ENCODE measurements at regions not wholly inside any gene's neighbourhood (a gene's known extent, or its start where the extent isn't known, plus 50 kb on each side); places are given as distances from the start of the nearest gene placed in this dataset.
"Not testable (repeated sequence)": the region's sequence is repeated elsewhere in the genome, so short reads cannot be mapped to it uniquely, and the experiment has no call there.

DNA sequence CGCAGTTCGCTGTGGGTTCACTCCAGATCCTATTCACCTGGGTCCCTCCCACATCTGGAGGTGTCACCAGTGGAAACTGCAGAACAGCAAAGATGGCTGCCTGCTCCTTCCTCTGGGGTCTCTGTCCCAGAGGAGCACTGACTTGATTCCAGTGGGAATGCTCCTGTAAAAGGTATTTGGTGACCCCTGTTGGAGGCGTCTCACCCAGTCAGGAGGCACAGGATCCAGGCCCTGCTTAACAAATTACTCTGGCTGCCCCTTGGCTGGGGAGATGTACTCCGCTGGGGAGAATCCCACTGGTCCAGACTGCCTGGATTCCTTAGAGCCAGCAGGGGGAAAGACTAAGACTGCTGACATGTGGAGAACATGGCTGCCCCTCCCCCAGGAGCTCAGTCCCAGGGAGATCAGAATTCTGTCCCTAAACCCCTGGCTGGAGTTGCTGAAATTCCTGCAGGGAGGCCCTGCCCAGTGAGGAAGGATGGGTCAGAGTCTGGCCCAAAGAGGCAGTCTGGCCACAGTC lies 483.0 kb downstream of the CBLN4 start:
- DNase-seq, result no peak

- DNase-seq, result not testable (repeated sequence)
Measured at GRCh38 chr20:55517584-55517983, 487.7 kb downstream of the CBLN4 start.

- no peak for DNase-seq
Measured at GRCh38 chr20:55515832-55516231, 489.5 kb downstream of the CBLN4 start.

GRCh38 chr20:55514531-55514930 lies 490.8 kb downstream of the CBLN4 start:
- no peak for DNase-seq

DNA sequence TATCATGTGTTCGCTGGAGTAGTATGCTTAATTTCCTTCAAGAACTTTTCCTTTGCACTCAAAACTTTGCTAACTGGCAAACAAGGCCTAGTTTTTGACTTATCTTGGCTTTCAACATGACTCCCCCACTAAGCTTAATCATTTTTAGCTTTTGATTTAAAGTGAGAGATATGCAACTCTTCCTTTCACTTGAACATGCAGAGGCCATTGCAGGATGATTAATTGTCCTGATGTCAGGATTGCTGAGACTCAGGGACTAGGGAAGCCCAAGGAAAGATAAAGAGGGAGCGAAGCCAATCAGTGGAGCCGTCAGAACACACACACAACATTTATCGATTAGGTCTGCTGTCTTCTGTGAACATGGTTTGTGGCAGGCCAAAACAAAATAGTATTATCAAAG lies 491.4 kb downstream of the CBLN4 start:
- DNase-seq, result no peak

DNA sequence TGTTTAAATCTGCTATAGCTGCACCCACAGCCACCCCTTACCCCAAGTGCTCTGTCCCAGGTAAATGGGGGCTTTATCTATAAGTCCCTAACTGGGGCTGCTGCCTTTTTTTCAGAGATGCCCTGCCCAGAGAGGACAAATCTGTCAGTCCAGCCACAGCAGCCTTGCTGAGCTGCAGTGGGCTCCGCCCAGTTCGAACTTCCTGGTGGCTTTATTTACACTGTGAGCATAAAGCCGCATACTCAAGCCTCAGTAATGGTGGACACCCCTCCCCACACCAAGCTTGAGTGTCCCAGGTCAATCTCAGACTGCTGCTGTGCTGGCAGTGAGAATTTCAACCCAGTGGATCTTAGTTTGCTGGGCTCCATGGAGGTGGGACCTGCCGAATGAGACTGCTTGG lies 505.2 kb downstream of the CBLN4 start:
- DNase-seq, result no peak

DNA sequence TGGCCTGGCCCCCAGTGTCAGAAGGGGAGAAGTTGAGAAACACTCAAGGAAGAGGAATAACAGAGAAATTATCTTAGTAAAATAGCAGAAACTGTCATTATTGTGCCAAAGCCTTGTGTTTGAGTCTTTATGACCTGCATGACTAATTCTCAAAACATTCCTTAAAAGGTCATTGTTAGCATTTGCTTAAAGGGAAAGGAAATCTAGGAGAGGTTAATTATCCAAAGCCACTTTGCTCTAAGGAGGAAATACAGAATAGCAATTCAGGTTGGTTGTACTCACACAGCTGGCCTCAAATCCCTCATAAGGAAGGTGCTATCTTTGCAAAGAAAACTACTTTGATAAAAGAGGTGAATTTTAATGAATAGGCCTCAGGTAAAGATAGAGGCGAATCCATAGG lies 516.7 kb downstream of the CBLN4 start:
- DNase-seq, result no peak

DNA sequence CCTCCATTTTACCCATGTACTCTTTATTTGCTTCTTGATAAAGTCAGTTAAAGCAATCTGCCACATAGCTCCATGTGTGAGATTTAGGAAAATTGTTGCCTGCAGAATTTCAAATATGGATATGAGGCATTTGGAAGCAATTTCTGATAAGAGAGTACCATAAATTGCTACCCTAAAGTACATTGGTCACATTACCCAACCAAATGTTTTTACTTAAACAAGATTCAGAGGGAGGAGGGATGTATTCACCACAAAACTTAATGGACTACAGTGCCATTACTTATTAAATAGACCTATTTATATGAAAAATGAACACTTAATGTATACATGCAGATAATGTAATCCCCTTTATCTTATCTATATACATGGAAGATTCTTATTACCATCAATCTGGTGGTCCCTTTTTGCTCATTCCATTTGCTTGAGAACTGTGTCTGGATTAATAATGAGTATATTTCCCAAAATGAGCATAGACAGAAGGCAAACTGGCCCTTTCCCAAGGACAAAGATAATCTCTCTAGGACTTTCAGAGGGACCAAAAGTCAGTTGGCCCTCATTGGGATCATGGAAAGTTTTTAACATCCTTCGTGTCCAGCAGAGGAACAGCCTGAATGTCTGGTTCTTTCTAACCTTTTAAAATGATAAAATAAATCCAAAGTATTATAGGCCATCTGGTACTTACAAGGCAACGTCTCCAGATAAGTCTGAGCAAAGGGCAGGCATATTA lies 526.4 kb downstream of the CBLN4 start:
- DNase-seq, result no peak

GRCh38 chr20:55472704-55473103 lies 532.6 kb downstream of the CBLN4 start:
- DNase-seq, result no peak

- DNase-seq, result no peak
Measured at GRCh38 chr20:55471052-55472006, 534.0 kb downstream of the CBLN4 start.

GRCh38 chr20:55469074-55469473 lies 536.2 kb downstream of the CBLN4 start:
- no peak for DNase-seq

DNA sequence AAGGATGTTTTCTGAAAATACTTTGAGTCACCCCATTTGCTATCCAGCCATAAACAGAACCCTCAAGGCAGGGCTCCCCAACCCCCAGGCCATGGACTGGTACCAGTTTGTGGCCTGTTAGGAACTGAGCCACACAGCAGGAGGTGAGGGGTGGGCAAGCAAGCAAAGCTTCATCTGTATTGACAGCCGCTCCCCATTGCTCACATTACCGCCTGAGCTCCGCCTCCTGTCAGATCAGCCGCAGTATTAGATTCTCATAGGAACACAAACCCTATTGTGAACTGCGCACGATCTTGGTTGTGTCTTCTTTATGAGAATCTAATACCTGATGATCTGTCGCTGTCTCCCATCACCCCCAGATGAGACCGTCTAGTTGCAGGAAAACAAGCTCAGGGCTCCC lies 543.8 kb downstream of the CBLN4 start:
- no peak for DNase-seq

DNA sequence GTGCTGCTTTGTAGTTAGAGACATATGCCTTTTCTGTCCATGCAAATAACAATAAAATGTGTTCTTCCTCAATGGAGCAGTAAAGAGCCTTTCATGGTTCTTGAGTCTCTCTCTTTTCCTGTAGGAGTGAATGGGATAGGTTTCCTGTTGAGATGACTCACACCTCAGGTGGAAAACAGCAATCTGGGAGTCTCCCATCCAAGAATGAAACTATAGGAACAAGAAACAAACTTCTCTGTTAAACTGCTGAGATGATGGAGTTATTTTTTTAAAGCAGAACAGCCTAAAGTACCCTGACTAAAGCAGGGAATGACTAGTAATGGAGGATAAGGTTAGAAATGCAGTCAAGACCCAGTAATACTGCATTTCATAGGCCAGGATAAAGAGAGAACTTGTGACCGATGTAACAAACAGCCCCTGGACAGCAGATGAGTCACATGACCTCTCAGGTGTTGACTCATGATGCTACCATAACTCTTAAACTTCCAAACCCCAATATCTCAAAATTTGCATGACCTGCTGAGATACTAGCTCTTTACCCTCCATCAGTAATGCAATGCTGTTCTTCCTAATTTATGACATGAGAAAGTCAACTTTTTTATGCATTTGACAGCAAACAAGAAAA lies 548.9 kb downstream of the CBLN4 start:
- no peak for DNase-seq

DNA sequence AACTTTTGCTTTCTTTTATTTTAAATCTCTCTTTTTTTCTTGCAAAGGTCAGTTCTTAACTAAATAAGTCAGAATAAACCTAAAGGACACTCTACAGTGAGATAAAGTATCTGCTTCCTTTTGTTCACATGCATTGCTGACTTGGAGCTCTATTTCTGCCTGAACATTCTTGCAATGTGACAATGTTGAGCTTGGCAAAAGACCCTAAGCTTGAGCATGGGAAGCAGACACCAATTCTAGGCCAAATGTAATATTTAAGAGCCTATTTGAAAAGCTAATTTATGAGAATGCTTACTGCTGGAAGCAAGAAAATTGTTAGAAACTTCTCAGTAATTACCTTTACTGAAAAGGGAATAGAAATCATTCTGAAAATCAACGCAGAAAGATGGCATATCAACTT lies 556.2 kb downstream of the CBLN4 start:
- no peak for DNase-seq

- no peak for DNase-seq
Measured at GRCh38 chr20:55446301-55446700, 559.0 kb downstream of the CBLN4 start.

GRCh38 chr20:55439070-55439469 lies 566.2 kb downstream of the CBLN4 start:
- DNase-seq, result no peak

DNA sequence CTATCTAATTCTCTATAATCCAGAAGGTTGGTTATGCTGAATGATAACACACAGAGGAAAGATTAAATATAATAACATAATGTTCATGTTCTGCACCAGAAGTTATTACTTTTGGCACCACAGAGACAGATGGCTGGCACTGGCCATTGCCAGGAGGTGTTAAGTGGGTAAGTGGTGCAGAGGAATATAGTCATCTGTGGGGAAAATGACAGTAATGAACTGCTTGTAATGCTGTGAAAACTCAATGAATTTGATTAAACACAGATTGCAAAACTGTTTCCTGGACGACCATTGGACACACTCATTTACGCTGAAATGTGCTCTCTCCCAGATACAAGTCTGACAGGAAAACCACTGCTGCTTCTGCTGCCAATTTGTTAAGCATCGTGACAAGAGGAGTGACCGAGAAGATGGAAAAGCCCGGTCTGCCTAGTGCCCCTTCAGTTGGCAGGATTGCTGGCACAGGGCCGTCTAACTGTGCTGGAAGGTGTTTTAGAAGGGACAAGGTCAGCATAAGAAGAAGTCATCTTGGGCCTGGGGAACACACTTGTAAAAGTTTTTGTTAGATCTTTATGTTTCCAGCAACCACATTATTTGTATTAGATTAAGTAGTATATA lies 567.4 kb downstream of the CBLN4 start:
- DNase-seq, result peak; percentile 17

DNA sequence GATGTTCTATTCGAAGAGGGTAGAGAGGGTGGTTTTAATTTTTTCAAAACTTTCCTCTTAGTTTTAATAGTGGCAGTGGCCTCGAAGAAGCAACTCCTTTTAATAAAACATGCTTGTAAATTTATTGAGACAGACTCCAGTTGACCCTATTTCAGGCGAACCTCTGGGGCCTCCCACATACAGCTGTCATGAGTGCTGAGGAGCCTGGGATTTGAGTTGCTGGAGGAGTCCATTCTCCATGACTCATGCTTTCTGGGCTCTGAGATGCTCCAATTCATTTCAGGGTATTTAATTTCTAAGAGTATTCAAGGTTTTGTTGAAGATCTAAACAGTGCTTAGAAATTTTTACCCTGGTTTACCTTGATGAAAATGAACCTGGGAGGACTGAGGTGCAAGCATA lies 580.4 kb downstream of the CBLN4 start:
- DNase-seq, result peak; percentile 33

- no peak for DNase-seq
Measured at GRCh38 chr20:55424476-55424875, 580.8 kb downstream of the CBLN4 start.

- DNase-seq, result no peak
Measured at GRCh38 chr20:55417836-55418235, 587.5 kb downstream of the CBLN4 start.

DNA sequence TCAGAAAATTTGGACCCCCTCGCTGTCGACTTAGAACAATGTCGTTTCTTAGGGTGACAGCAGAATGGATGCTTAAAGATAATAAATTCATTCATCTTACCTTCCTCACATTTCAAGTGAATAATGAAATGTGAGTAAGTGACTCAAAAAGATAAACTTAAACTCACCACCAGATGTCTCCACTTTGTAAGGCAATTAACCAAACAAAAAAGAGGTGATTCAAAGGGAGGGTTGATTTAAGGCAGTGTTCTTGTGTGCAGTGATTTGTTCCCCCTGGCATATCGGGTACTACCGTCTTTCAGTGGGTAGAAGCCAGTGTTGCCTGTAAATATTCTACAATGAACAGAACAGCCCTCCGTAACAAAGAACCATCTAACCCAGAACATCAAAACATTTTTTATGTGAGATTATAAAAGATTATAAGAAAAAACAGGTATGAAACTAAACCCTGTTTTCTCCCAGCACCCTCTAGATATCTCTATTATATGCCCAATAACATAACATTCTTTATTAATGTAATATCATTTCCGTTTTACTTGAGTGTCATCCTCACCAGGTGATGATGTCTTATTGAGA lies 589.7 kb downstream of the CBLN4 start:
- no peak for DNase-seq

DNA sequence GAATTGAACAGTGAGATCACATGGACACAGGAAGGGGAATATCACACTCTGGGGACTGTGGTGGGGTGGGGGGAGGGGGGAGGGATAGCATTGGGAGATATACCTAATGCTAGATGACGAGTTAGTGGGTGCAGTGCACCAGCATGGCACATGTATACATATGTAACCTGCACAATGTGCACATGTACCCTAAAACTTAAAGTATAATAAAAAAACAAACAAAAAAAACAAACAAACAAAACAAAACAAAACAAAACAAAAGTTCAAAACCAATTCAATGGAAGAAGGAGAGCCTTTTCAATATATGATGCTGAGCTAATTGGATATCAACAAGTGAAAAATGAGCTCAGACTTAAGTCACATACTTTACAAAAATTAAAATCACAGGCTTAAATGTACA lies 592.8 kb downstream of the CBLN4 start:
- not testable (repeated sequence) for DNase-seq

Data from occipital lobe (tissue), 1 donor.